GM12878 (cell line): ENCODE measurements at regions not wholly inside any gene's neighbourhood (a gene's known extent, or its start where the extent isn't known, plus 50 kb on each side); places are given as distances from the start of the nearest gene placed in this dataset.

ENCODE experiments used
- ZZZ3 ChIP-seq: IDR thresholded peaks from 2 replicates; pipeline ENCODE4 v1.6.1; 2011; ENCODE audit warnings: low read depth; ENCODE audit not compliant: control insufficient read depth, insufficient read length
- TF ChIP-seq, protein P1 (sequence below): IDR thresholded peaks from 2 replicates; pipeline ENCODE4 v1.6.1; 2012; ENCODE audit warnings: low read depth, low read length, improper control_type of control experiment
- TF ChIP-seq, protein P2 (sequence below): IDR thresholded peaks from 2 replicates; pipeline ENCODE4 v1.6.1; 2012; ENCODE audit warnings: improper control_type of control experiment, low read depth, low read length; ENCODE audit not compliant: insufficient replicate concordance
- TF ChIP-seq, protein P3 (sequence below): fragments of 450-650 bp; IDR thresholded peaks from 2 replicates; pipeline ENCODE4 v1.6.1; 2017; ENCODE audit warnings: mild to moderate bottlenecking, moderate library complexity
- TF ChIP-seq, protein P4 (sequence below), 3 experiments: IDR thresholded peaks in 2 of 3; conservative IDR thresholded peaks in 1 of 3; 2 replicates each; pipeline ENCODE4 v1.5.1; 2011; ENCODE audit warnings: low read depth in 3 of 3, low read length in 3 of 3, mild to moderate bottlenecking in 3 of 3, control low read depth in 2 of 3, moderate library complexity in 2 of 3, inconsistent platforms in 1 of 3, mixed read lengths in 1 of 3; ENCODE audit not compliant: control insufficient read depth in 2 of 3, insufficient read depth in 1 of 3; ENCODE audit errors: extremely low read depth in 1 of 3
- TF ChIP-seq, protein P5 (sequence below): fragments of 450-650 bp; formaldehyde crosslinking; IDR thresholded peaks from 2 replicates; pipeline ENCODE4 v1.5.0; 2022; ENCODE audit warnings: mild to moderate bottlenecking, missing genetic modification characterization

DNA sequence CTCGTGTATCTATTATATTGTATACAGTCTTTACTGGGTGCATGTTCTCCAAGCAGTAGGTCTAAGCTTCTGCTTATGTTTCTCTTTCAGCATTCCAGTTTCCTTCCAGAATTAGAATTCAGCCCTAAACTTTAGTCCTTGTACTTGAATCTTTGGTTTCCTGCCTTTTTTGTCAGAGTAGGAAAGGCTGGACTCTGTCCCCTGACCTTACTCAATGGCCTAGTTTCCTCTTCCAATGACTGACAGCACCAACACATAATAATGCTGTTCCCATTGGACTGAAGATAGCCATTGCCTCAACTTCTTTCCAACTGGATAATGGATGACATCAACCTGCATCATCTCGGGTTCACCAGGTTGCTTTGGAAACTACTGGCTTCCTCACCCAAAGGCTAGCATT, 217.0 kb downstream of the FIGN start:
- TF ChIP-seq, protein P1, sequence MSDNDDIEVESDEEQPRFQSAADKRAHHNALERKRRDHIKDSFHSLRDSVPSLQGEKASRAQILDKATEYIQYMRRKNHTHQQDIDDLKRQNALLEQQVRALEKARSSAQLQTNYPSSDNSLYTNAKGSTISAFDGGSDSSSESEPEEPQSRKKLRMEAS = no peak
- TF ChIP-seq, protein P2, sequence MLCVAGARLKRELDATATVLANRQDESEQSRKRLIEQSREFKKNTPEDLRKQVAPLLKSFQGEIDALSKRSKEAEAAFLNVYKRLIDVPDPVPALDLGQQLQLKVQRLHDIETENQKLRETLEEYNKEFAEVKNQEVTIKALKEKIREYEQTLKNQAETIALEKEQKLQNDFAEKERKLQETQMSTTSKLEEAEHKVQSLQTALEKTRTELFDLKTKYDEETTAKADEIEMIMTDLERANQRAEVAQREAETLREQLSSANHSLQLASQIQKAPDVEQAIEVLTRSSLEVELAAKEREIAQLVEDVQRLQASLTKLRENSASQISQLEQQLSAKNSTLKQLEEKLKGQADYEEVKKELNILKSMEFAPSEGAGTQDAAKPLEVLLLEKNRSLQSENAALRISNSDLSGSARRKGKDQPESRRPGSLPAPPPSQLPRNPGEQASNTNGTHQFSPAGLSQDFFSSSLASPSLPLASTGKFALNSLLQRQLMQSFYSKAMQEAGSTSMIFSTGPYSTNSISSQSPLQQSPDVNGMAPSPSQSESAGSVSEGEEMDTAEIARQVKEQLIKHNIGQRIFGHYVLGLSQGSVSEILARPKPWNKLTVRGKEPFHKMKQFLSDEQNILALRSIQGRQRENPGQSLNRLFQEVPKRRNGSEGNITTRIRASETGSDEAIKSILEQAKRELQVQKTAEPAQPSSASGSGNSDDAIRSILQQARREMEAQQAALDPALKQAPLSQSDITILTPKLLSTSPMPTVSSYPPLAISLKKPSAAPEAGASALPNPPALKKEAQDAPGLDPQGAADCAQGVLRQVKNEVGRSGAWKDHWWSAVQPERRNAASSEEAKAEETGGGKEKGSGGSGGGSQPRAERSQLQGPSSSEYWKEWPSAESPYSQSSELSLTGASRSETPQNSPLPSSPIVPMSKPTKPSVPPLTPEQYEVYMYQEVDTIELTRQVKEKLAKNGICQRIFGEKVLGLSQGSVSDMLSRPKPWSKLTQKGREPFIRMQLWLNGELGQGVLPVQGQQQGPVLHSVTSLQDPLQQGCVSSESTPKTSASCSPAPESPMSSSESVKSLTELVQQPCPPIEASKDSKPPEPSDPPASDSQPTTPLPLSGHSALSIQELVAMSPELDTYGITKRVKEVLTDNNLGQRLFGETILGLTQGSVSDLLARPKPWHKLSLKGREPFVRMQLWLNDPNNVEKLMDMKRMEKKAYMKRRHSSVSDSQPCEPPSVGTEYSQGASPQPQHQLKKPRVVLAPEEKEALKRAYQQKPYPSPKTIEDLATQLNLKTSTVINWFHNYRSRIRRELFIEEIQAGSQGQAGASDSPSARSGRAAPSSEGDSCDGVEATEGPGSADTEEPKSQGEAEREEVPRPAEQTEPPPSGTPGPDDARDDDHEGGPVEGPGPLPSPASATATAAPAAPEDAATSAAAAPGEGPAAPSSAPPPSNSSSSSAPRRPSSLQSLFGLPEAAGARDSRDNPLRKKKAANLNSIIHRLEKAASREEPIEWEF = no peak
- TF ChIP-seq, protein P3, sequence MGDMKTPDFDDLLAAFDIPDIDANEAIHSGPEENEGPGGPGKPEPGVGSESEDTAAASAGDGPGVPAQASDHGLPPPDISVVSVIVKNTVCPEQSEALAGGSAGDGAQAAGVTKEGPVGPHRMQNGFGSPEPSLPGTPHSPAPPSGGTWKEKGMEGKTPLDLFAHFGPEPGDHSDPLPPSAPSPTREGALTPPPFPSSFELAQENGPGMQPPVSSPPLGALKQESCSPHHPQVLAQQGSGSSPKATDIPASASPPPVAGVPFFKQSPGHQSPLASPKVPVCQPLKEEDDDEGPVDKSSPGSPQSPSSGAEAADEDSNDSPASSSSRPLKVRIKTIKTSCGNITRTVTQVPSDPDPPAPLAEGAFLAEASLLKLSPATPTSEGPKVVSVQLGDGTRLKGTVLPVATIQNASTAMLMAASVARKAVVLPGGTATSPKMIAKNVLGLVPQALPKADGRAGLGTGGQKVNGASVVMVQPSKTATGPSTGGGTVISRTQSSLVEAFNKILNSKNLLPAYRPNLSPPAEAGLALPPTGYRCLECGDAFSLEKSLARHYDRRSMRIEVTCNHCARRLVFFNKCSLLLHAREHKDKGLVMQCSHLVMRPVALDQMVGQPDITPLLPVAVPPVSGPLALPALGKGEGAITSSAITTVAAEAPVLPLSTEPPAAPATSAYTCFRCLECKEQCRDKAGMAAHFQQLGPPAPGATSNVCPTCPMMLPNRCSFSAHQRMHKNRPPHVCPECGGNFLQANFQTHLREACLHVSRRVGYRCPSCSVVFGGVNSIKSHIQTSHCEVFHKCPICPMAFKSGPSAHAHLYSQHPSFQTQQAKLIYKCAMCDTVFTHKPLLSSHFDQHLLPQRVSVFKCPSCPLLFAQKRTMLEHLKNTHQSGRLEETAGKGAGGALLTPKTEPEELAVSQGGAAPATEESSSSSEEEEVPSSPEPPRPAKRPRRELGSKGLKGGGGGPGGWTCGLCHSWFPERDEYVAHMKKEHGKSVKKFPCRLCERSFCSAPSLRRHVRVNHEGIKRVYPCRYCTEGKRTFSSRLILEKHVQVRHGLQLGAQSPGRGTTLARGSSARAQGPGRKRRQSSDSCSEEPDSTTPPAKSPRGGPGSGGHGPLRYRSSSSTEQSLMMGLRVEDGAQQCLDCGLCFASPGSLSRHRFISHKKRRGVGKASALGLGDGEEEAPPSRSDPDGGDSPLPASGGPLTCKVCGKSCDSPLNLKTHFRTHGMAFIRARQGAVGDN = no peak
- TF ChIP-seq, protein P4, sequence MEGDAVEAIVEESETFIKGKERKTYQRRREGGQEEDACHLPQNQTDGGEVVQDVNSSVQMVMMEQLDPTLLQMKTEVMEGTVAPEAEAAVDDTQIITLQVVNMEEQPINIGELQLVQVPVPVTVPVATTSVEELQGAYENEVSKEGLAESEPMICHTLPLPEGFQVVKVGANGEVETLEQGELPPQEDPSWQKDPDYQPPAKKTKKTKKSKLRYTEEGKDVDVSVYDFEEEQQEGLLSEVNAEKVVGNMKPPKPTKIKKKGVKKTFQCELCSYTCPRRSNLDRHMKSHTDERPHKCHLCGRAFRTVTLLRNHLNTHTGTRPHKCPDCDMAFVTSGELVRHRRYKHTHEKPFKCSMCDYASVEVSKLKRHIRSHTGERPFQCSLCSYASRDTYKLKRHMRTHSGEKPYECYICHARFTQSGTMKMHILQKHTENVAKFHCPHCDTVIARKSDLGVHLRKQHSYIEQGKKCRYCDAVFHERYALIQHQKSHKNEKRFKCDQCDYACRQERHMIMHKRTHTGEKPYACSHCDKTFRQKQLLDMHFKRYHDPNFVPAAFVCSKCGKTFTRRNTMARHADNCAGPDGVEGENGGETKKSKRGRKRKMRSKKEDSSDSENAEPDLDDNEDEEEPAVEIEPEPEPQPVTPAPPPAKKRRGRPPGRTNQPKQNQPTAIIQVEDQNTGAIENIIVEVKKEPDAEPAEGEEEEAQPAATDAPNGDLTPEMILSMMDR (IDR thresholded peaks at IDR 0.05 in 2 of 3, conservative IDR thresholded peaks at IDR 0.05 in 1 of 3; ENCODE audit: control insufficient read depth in 2 of 3, extremely low read depth in 1 of 3, insufficient read depth in 1 of 3, low read depth in 3 of 3, low read length in 3 of 3) = no peak
- TF ChIP-seq, protein P5, sequence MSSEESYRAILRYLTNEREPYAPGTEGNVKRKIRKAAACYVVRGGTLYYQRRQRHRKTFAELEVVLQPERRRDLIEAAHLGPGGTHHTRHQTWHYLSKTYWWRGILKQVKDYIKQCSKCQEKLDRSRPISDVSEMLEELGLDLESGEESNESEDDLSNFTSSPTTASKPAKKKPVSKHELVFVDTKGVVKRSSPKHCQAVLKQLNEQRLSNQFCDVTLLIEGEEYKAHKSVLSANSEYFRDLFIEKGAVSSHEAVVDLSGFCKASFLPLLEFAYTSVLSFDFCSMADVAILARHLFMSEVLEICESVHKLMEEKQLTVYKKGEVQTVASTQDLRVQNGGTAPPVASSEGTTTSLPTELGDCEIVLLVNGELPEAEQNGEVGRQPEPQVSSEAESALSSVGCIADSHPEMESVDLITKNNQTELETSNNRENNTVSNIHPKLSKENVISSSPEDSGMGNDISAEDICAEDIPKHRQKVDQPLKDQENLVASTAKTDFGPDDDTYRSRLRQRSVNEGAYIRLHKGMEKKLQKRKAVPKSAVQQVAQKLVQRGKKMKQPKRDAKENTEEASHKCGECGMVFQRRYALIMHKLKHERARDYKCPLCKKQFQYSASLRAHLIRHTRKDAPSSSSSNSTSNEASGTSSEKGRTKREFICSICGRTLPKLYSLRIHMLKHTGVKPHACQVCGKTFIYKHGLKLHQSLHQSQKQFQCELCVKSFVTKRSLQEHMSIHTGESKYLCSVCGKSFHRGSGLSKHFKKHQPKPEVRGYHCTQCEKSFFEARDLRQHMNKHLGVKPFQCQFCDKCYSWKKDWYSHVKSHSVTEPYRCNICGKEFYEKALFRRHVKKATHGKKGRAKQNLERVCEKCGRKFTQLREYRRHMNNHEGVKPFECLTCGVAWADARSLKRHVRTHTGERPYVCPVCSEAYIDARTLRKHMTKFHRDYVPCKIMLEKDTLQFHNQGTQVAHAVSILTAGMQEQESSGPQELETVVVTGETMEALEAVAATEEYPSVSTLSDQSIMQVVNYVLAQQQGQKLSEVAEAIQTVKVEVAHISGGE (CRISPR knock-in tag) = no peak
- TF ChIP-seq ZZZ3 = no peak
